ENCODE measurements at regions not wholly inside any gene's neighbourhood (a gene's known extent, or its start where the extent isn't known, plus 50 kb on each side); places are given as distances from the start of the nearest gene placed in this dataset.

DNA sequence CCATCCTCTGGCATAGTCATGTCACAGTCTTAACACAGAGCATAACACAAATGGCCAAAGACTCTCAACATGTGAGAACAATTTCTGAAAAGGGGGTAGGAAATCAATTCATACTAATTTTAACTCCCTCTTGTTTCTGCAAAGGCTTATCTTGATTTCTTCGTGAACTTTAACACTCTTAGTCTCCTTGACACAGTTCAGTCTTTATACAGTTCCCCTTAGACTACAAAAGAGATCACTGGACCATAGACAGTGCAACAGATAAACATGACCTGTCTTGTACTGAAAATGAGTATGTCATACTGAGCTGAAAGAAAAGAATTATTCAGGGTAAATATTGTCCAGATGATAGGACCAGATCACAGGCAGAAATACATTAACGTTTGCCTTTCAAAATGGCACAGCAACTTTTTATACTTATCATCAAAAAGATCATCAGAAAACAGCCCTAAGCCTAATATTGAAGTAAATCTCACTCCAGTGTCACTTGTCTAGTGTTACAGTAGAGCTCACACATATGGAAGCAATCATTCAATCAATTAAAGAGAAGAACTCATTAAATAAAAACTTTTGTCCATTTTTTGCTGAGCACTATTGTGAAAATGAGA, 56.4 kb upstream of the VRK2 start:
- intact Hi-C loops (cut with DNase I): no loop called here
- H3K4me1 ChIP-seq (ENCODE audit: control insufficient read depth in 2 of 3, insufficient read depth in 2 of 3, low read depth in 1 of 3, low read length in 3 of 3): no peaks in the 10 kb centered on the region
- no peaks in the 10 kb centered on the region for H3K27me3 ChIP-seq (ENCODE audit: control insufficient read depth, insufficient read depth, low read length)
- no peak overlapping the region for H3K4me3 ChIP-seq (ENCODE audit: low read length in 3 of 3)
- FAIRE-seq: no peak
- no peaks in the 10 kb centered on the region for H3K36me3 ChIP-seq (ENCODE audit: control insufficient read depth in 2 of 3, insufficient read depth in 3 of 3, low read length in 3 of 3)
- H3K27ac ChIP-seq (ENCODE audit: low read depth in 2 of 2, low read length in 2 of 2): no peak overlapping the region
- TF ChIP-seq, protein P1, sequence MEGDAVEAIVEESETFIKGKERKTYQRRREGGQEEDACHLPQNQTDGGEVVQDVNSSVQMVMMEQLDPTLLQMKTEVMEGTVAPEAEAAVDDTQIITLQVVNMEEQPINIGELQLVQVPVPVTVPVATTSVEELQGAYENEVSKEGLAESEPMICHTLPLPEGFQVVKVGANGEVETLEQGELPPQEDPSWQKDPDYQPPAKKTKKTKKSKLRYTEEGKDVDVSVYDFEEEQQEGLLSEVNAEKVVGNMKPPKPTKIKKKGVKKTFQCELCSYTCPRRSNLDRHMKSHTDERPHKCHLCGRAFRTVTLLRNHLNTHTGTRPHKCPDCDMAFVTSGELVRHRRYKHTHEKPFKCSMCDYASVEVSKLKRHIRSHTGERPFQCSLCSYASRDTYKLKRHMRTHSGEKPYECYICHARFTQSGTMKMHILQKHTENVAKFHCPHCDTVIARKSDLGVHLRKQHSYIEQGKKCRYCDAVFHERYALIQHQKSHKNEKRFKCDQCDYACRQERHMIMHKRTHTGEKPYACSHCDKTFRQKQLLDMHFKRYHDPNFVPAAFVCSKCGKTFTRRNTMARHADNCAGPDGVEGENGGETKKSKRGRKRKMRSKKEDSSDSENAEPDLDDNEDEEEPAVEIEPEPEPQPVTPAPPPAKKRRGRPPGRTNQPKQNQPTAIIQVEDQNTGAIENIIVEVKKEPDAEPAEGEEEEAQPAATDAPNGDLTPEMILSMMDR (IDR thresholded peaks at IDR 0.05; ENCODE audit: borderline replicate concordance, extremely low read depth, insufficient read depth): no peak
- no peak for DNase-seq
- no peaks in the 10 kb centered on the region for H3K9me3 ChIP-seq (ENCODE audit: control insufficient read depth in 2 of 3, insufficient read depth in 1 of 3, low read length in 3 of 3)
- H3K9ac ChIP-seq (ENCODE audit: low read length in 3 of 3): no peak overlapping the region

Measured in kidney (tissue), 13 donors.